ENCODE measurements at regions not wholly inside any gene's neighbourhood (a gene's known extent, or its start where the extent isn't known, plus 50 kb on each side); places are given as distances from the start of the nearest gene placed in this dataset.

DNA sequence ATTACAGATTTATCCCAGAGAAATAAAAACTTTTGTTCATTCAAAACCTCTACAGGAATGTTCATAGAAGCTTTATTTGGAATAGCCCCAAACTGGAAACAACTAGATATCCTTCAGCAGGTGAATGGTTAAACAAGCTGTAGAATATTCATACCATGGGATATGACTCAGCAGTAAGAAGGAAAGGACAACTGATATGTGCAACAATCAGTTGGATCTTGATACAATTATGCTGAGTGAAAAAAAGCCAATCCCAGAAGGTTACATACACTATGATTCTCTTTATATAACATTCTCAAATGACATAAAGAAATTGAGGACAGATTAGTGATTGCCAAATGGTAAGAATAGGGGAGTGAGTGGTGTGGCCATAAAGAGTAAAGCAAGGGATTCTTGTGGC is 376.7 kb downstream of the S1PR1 start:
- H3K4me3 ChIP-seq (ENCODE audit: low read depth, poor library complexity, severe bottlenecking), result no peak overlapping the region
- TF ChIP-seq, protein P1, sequence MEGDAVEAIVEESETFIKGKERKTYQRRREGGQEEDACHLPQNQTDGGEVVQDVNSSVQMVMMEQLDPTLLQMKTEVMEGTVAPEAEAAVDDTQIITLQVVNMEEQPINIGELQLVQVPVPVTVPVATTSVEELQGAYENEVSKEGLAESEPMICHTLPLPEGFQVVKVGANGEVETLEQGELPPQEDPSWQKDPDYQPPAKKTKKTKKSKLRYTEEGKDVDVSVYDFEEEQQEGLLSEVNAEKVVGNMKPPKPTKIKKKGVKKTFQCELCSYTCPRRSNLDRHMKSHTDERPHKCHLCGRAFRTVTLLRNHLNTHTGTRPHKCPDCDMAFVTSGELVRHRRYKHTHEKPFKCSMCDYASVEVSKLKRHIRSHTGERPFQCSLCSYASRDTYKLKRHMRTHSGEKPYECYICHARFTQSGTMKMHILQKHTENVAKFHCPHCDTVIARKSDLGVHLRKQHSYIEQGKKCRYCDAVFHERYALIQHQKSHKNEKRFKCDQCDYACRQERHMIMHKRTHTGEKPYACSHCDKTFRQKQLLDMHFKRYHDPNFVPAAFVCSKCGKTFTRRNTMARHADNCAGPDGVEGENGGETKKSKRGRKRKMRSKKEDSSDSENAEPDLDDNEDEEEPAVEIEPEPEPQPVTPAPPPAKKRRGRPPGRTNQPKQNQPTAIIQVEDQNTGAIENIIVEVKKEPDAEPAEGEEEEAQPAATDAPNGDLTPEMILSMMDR (IDR thresholded peaks at IDR 0.05), result no peak
- TF ChIP-seq POLR2A (IDR thresholded peaks at IDR 0.05), result no peak
- no peak for DNase-seq (ENCODE audit: low spot score in 2 of 2)
- intact Hi-C loops (cut with DNase I; ENCODE audit: low total_unique reads), result no loop called here

DNA sequence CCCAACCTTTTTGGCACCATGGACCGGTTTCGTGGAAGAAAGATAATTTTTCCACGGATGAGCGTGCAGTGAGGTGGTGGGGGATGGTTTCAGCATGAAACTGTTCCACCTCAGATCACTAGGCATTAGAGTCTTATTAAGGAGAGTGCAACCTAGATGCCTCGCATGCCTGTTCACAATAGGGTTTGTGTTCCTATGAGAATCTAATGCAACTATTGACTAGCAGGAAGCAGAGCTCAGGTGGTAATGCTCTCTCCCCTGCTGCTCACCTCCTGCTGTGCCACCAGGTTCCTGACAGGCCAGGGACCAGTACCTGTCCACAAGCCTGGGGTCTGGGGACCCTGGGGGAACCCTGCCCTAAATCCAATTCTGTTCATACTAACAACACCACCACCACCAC is 377.8 kb downstream of the OLFM3 start:
- no peak for DNase-seq (ENCODE audit: low spot score in 2 of 2)
- no peak overlapping the region for H3K4me3 ChIP-seq (ENCODE audit: low read depth, poor library complexity, severe bottlenecking)
- TF ChIP-seq, protein P1 (IDR thresholded peaks at IDR 0.05), result no peak
- no peak for TF ChIP-seq POLR2A (IDR thresholded peaks at IDR 0.05)
- 91% methylated on average over 5 of the region's 5 CpGs for WGBS, 2 donors
- intact Hi-C loops (cut with DNase I; ENCODE audit: low total_unique reads), result no loop called here

GRCh38 chr1:101632548-101633272 is 364.0 kb downstream of the OLFM3 start:
- no peak for DNase-seq (ENCODE audit: low spot score in 2 of 2)
- 64 to 81% methylated on average over 5 of the region's 5 CpGs for WGBS, 2 donors
- TF ChIP-seq POLR2A (IDR thresholded peaks at IDR 0.05), result no peak
- TF ChIP-seq, protein P1 (IDR thresholded peaks at IDR 0.05), result no peak
- intact Hi-C loops (cut with DNase I; ENCODE audit: low total_unique reads), result no loop called here
- no peak overlapping the region for H3K4me3 ChIP-seq (ENCODE audit: low read depth, poor library complexity, severe bottlenecking)

DNA sequence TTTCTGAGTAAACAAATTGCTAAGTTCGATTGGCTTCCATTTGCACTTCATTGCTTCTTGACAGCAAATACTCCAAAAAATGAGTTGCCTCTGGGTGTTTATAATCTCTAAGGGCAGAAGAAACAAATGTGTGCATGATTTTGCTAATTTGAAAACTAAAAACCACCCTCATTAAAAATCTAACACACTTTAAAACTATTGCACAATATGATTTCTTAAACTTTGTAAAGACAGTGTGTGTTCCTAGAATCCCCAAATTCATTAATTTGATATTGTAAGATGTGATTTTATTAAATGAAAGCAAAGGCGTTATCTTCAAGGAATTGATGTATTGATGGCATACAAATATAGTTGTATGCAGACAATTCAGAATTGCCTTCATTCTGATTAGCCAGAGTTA is 350.9 kb downstream of the OLFM3 start:
- DNase-seq (ENCODE audit: low spot score in 2 of 2), result no peak
- TF ChIP-seq, protein P1 (IDR thresholded peaks at IDR 0.05), result no peak
- TF ChIP-seq POLR2A (IDR thresholded peaks at IDR 0.05), result no peak
- WGBS, 2 donors, result 47 to 52% methylated on average over 2 of the region's 2 CpGs
- intact Hi-C loops (cut with DNase I; ENCODE audit: low total_unique reads), result no loop called here
- H3K4me3 ChIP-seq (ENCODE audit: low read depth, poor library complexity, severe bottlenecking), result no peak overlapping the region

GRCh38 chr1:101652484-101652883 is 344.2 kb downstream of the OLFM3 start:
- intact Hi-C loops (cut with DNase I; ENCODE audit: low total_unique reads), result no loop called here
- WGBS, 2 donors, result 86 to 90% methylated on average over 3 of the region's 3 CpGs
- no peak overlapping the region for H3K4me3 ChIP-seq (ENCODE audit: low read depth, poor library complexity, severe bottlenecking)
- no peak for DNase-seq (ENCODE audit: low spot score in 2 of 2)
- TF ChIP-seq, protein P1 (IDR thresholded peaks at IDR 0.05), result no peak
- TF ChIP-seq POLR2A (IDR thresholded peaks at IDR 0.05), result no peak

GRCh38 chr1:101653482-101653946 is 343.2 kb downstream of the OLFM3 start:
- TF ChIP-seq, protein P1 (IDR thresholded peaks at IDR 0.05), result no peak
- no peak for TF ChIP-seq POLR2A (IDR thresholded peaks at IDR 0.05)
- intact Hi-C loops (cut with DNase I; ENCODE audit: low total_unique reads), result no loop called here
- WGBS, 2 donors, result 12 to 35% methylated on average over 3 of the region's 3 CpGs

More at GRCh38 chr1:101653482-101653946, 343.2 kb downstream of the OLFM3 start:
- H3K4me3 ChIP-seq (ENCODE audit: low read depth, poor library complexity, severe bottlenecking), result no peak overlapping the region
- no peak for DNase-seq (ENCODE audit: low spot score in 2 of 2)

Data from lower leg skin (tissue), 4 donors.